Endothelial cell of umbilical vein (primary cell): ENCODE measurements at regions not wholly inside any gene's neighbourhood (a gene's known extent, or its start where the extent isn't known, plus 50 kb on each side); places are given as distances from the start of the nearest gene placed in this dataset.

ENCODE experiments used
- BruUV-seq: library from RNA; stranded (reverse); fragments of 400-500 nt; replicated peaks from 2 replicates; lab custom pipeline; 2021; lab: Mats Ljungman, UMichigan
- CTCF ChIA-PET: fragments of 300-600, 350-600 bp; sonication (Branson Sonifier 250); formaldehyde crosslinking; loops from one replicate; lab custom pipeline; 2021; ENCODE audit warnings: antibody characterized with exemption, inconsistent platforms; lab: Charles Lee
- POLR2A ChIA-PET: fragments of 300-600, 350-600 bp; sonication (Branson Sonifier 250); formaldehyde crosslinking; loops from one replicate; lab custom pipeline; 2021; ENCODE audit warnings: antibody characterized with exemption, inconsistent platforms; lab: Charles Lee
- DNase-seq: peaks from one replicate; pipeline ENCODE4 v3.0.0-alpha.2; 2011; ENCODE audit warnings: low read depth, low spot score
- FAIRE-seq: peaks from 2 replicates; lab custom pipeline; 2011; peaks lifted over from hg19 to GRCh38; lab: Jason Lieb, UNC
- H2AFZ ChIP-seq: 2 replicates; pipeline ENCODE4 v1.6.0; 2012; ENCODE audit warnings: low read depth, low read length, control low read depth, inconsistent platforms
- H3K27ac ChIP-seq: 2 replicates; pipeline ENCODE4 v1.5.1; 2011; ENCODE audit warnings: low read depth, mild to moderate bottlenecking, control low read depth, low read length, moderate library complexity; ENCODE audit not compliant: insufficient read depth
- H3K27me3 ChIP-seq, 2 experiments: 2 replicates each; pipeline versions ENCODE4 v1.6.0 to v1.6.1; 2011; ENCODE audit warnings: low read length in 2 of 2, mixed read lengths in 1 of 2; ENCODE audit not compliant: control insufficient read depth in 2 of 2, insufficient read depth in 2 of 2
- H3K36me3 ChIP-seq, 2 experiments: 2 replicates in 1 of 2; 3 replicates in 1 of 2; pipeline ENCODE4 v1.5.1; 2011; ENCODE audit warnings: low read length in 2 of 2, mild to moderate bottlenecking in 1 of 2, moderate library complexity in 1 of 2; ENCODE audit not compliant: control insufficient read depth in 2 of 2, insufficient read depth in 2 of 2; ENCODE audit errors: extremely low read depth in 1 of 2
- H3K4me1 ChIP-seq: 3 replicates; pipeline ENCODE4 v1.5.1; 2011; ENCODE audit warnings: mild to moderate bottlenecking, low read length; ENCODE audit not compliant: control insufficient read depth, insufficient read depth; ENCODE audit errors: extremely low read depth
- H3K4me2 ChIP-seq: 2 replicates; pipeline ENCODE4 v1.6.1; 2011; ENCODE audit warnings: low read length, control low read depth, mixed read lengths; ENCODE audit not compliant: insufficient read depth
- H3K4me3 ChIP-seq, 3 experiments: fragments of 200-600 bp in 1 of 3; sonication (generic), shearing (Covaris generic) in 1 of 3; replicated peaks in 1 of 3; 2 replicates each; pipeline ENCODE4 v1.5.1; 2011 to 2016; ENCODE audit warnings: control low read depth in 3 of 3, low read length in 3 of 3, mild to moderate bottlenecking in 2 of 3, inconsistent platforms in 1 of 3, low read depth in 1 of 3, moderate library complexity in 1 of 3; ENCODE audit not compliant: insufficient read depth in 1 of 3
- H3K79me2 ChIP-seq: 2 replicates; pipeline ENCODE4 v1.6.0; 2012; ENCODE audit warnings: low read length, inconsistent platforms; ENCODE audit not compliant: control insufficient read depth, insufficient read depth
- H3K9ac ChIP-seq: replicated peaks from 2 replicates; pipeline ENCODE3; 2011; ENCODE audit warnings: low read length, control low read depth; ENCODE audit not compliant: insufficient read depth; ENCODE audit errors: extremely low read depth
- H3K9me1 ChIP-seq: replicated peaks from 3 replicates; pipeline ENCODE4 v1.6.0; 2011; ENCODE audit warnings: mild to moderate bottlenecking, low read length; ENCODE audit not compliant: control insufficient read depth, insufficient read depth; ENCODE audit errors: extremely low read depth
- H3K9me3 ChIP-seq: replicated peaks from 2 replicates; pipeline ENCODE4 v1.5.1; 2012; ENCODE audit warnings: low read length, inconsistent platforms; ENCODE audit not compliant: control insufficient read depth, insufficient read depth
- H4K20me1 ChIP-seq: replicated peaks from 2 replicates; pipeline ENCODE3; 2011; ENCODE audit warnings: mild to moderate bottlenecking, low read length; ENCODE audit not compliant: control insufficient read depth, insufficient read depth; ENCODE audit errors: extremely low read depth
- EZH2 ChIP-seq: IDR thresholded peaks from 2 replicates; pipeline ENCODE4 v1.6.1; 2012; ENCODE audit warnings: borderline replicate concordance, low read depth, mild to moderate bottlenecking, moderate library complexity, low read length, inconsistent platforms; ENCODE audit not compliant: severe bottlenecking
- FOS ChIP-seq: IDR thresholded peaks from 2 replicates; pipeline ENCODE4 v1.6.1; 2011; ENCODE audit warnings: mild to moderate bottlenecking, low read length, moderate library complexity, borderline replicate concordance; ENCODE audit not compliant: insufficient read depth
- GATA2 ChIP-seq: IDR thresholded peaks from 2 replicates; pipeline ENCODE4 v1.7.0; 2011; ENCODE audit warnings: low read depth, mild to moderate bottlenecking, moderate library complexity, mixed read lengths, low read length; ENCODE audit not compliant: insufficient read length, insufficient read depth
- JUN ChIP-seq: IDR thresholded peaks from 2 replicates; pipeline ENCODE4 v1.6.1; 2011; ENCODE audit warnings: borderline replicate concordance, low read depth; ENCODE audit not compliant: insufficient read length, insufficient read depth
- MYC ChIP-seq: IDR thresholded peaks from one replicate; pipeline ENCODE4 v1.6.1; 2011; ENCODE audit warnings: mild to moderate bottlenecking, low read depth, low read length
- POLR2A ChIP-seq: IDR thresholded peaks from 2 replicates; pipeline ENCODE4 v1.6.1; 2012; ENCODE audit warnings: low read depth, mild to moderate bottlenecking, control low read depth, low read length
- POLR2AphosphoS5 ChIP-seq: IDR thresholded peaks from 2 replicates; pipeline ENCODE4 v1.6.1; 2012; ENCODE audit warnings: low read depth, mild to moderate bottlenecking, control low read depth, low read length, moderate library complexity; ENCODE audit not compliant: insufficient read depth
- dilution Hi-C: fragments of 300-500 bp; cut with MboI; formaldehyde crosslinking; loops from one replicate; pipeline ENCODE4 v1.15.0; 2019; ENCODE audit warnings: low sequenced_read_pairs; ENCODE audit not compliant: extremely low pct_ligation_motif_present
- intact Hi-C: fragments of 100-400 bp; cut with micrococcal nuclease; formaldehyde crosslinking; loops from one replicate; pipeline ENCODE4 v1.10.0; 2022
- TF ChIP-seq, protein P1 (sequence below): IDR thresholded peaks from 2 replicates; pipeline ENCODE4 v1.6.1; 2011; ENCODE audit not compliant: insufficient read depth, insufficient read length
- TF ChIP-seq, protein P2 (sequence below), 2 donors: IDR thresholded peaks; 1 replicate in 1 of 2; 2 replicates in 1 of 2; pipeline ENCODE4 v1.5.1; 2011; ENCODE audit warnings: low read length in 2 of 2, mild to moderate bottlenecking in 2 of 2, moderate library complexity in 2 of 2, control low read depth in 1 of 2, inconsistent platforms in 1 of 2, low read depth in 1 of 2; ENCODE audit not compliant: insufficient read depth in 1 of 2; ENCODE audit errors: extremely low read depth in 1 of 2

DNA sequence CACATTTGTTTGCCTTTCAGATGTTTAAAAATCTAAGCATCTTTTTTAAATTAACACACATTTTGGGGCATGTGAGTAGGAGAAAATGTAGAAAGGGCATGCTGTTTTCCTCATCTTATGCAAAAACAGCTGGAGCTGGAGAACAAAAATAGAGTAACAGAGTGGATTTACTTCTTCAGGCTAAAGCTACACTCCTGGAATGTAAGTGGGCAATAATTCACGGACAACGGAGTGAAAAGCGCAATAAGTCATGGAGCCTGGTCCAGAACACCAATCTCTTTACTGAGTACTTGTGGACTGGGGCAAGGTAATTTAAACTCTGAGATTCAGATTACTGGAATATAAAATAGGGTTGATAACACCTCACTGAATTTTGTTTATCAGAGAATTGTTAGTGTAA lies 1018.8 kb upstream of the HS3ST1 start:
- no peak overlapping the region for H3K9ac ChIP-seq
- no peak for DNase-seq
- no peaks in the 10 kb centered on the region for H3K9me3 ChIP-seq
- intact Hi-C loops, result no loop called here
- no peak overlapping the region for H3K4me2 ChIP-seq
- FAIRE-seq, result no peak
- POLR2A ChIA-PET, result no interaction called here
- CTCF ChIA-PET, result no interaction called here
- H3K4me3 ChIP-seq, result no peak overlapping the region
- peaks cover 0 to 2% of the 10 kb centered on the region in 2 experiments for H3K27me3 ChIP-seq
- H3K36me3 ChIP-seq, result no peaks in the 10 kb centered on the region
- no peaks in the 10 kb centered on the region for H3K79me2 ChIP-seq
- no peak for TF ChIP-seq MYC
- no peak for TF ChIP-seq GATA2
- TF ChIP-seq POLR2AphosphoS5, result no peak
- TF ChIP-seq, protein P1, sequence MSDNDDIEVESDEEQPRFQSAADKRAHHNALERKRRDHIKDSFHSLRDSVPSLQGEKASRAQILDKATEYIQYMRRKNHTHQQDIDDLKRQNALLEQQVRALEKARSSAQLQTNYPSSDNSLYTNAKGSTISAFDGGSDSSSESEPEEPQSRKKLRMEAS, result no peak
- TF ChIP-seq FOS, result no peak
- TF ChIP-seq, protein P2, sequence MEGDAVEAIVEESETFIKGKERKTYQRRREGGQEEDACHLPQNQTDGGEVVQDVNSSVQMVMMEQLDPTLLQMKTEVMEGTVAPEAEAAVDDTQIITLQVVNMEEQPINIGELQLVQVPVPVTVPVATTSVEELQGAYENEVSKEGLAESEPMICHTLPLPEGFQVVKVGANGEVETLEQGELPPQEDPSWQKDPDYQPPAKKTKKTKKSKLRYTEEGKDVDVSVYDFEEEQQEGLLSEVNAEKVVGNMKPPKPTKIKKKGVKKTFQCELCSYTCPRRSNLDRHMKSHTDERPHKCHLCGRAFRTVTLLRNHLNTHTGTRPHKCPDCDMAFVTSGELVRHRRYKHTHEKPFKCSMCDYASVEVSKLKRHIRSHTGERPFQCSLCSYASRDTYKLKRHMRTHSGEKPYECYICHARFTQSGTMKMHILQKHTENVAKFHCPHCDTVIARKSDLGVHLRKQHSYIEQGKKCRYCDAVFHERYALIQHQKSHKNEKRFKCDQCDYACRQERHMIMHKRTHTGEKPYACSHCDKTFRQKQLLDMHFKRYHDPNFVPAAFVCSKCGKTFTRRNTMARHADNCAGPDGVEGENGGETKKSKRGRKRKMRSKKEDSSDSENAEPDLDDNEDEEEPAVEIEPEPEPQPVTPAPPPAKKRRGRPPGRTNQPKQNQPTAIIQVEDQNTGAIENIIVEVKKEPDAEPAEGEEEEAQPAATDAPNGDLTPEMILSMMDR (IDR thresholded peaks at IDR 0.05; ENCODE audit: extremely low read depth in 1 of 2, insufficient read depth in 1 of 2, low read depth in 1 of 2, low read length in 2 of 2), result no peak
- TF ChIP-seq POLR2A, result no peak
- no peak for TF ChIP-seq JUN
- TF ChIP-seq EZH2, result no peak
- no peak overlapping the region for H3K27ac ChIP-seq
- no peak overlapping the region for H2AFZ ChIP-seq
- H4K20me1 ChIP-seq, result no peaks in the 10 kb centered on the region
- BruUV-seq, result no TSS peak
- H3K9me1 ChIP-seq, result no peaks in the 10 kb centered on the region
- H3K4me1 ChIP-seq, result no peaks in the 10 kb centered on the region
- dilution Hi-C loops, result no loop called here
